HCT116 (cell line): ENCODE measurements at regions not wholly inside any gene's neighbourhood (a gene's known extent, or its start where the extent isn't known, plus 50 kb on each side); places are given as distances from the start of the nearest gene placed in this dataset.

Experiments
- ATAC-seq: fragments of 200-7000 bp; cut with Tn5 transposase; 2 replicates; pipeline ENCODE4 v1.9.1; 2020; ENCODE audit warnings: mild to moderate bottlenecking, moderate library complexity
- BruUV-seq: library from RNA; stranded (reverse); fragments of 400-500 nt; replicated peaks from 2 replicates; lab custom pipeline; 2021; lab: Mats Ljungman, UMichigan
- CTCF ChIA-PET: fragments of 300-600 bp; sonication (Branson Sonifier 250); formaldehyde crosslinking; loops from one replicate; lab custom pipeline; 2021; ENCODE audit warnings: antibody characterized with exemption; lab: Charles Lee
- POLR2A ChIA-PET: fragments of 300-600, 350-600 bp; sonication (Branson Sonifier 250); formaldehyde crosslinking; loops from one replicate; lab custom pipeline; 2021; ENCODE audit warnings: antibody characterized with exemption; lab: Charles Lee
- RAD21 ChIA-PET, 2 experiments: fragments of 300-600 bp; sonication (Branson Sonifier 250); formaldehyde crosslinking; loops; one replicate each; lab custom pipeline; 2023; ENCODE audit warnings: low total read pairs in 2 of 2; ENCODE audit not compliant: uncharacterized antibody in 2 of 2, unreplicated experiment in 2 of 2, low non-redundant PET in 1 of 2; lab: Charles Lee
- DNase-seq: peaks from one replicate; pipeline ENCODE4 v3.0.0-alpha.2; 2010; ENCODE audit warnings: low read depth, low spot score
- H2AFZ ChIP-seq: fragments of 200-600 bp; shearing (Covaris generic), sonication (generic); 2 replicates; pipeline ENCODE4 v1.6.1; 2017; ENCODE audit warnings: low read depth, mixed run types, mixed read lengths, antibody characterized with exemption, low read length; ENCODE audit not compliant: poor library complexity, severe bottlenecking
- H3K27ac ChIP-seq: 2 replicates; pipeline ENCODE4 v1.5.1; 2012; ENCODE audit warnings: low read depth, low read length
- H3K27me3 ChIP-seq: fragments of 200-600 bp; sonication (generic); 2 replicates; pipeline ENCODE4 v1.6.1; 2016; ENCODE audit warnings: mixed run types, low read length, mixed read lengths; ENCODE audit not compliant: insufficient read depth
- H3K36me3 ChIP-seq, 2 experiments: fragments of 200-500 bp in 1 of 2; fragments of 200-600 bp in 1 of 2; sonication (Bioruptor generic) in 1 of 2; sonication (generic) in 1 of 2; 2 replicates each; pipeline versions ENCODE4 v1.5.1 to v1.6.1; 2014 to 2016; ENCODE audit warnings: low read length in 2 of 2, inconsistent platforms in 1 of 2, mixed read lengths in 1 of 2, mixed run types in 1 of 2; ENCODE audit not compliant: insufficient read depth in 2 of 2, control insufficient read depth in 1 of 2
- H3K4me1 ChIP-seq, 2 experiments: fragments of 200-600 bp in 1 of 2; sonication (generic) in 1 of 2; 2 replicates each; pipeline versions ENCODE4 v1.5.1 to v1.6.1; 2012 to 2017; ENCODE audit warnings: low read length in 2 of 2, inconsistent platforms in 1 of 2, mild to moderate bottlenecking in 1 of 2, mixed read lengths in 1 of 2, mixed run types in 1 of 2, moderate library complexity in 1 of 2; ENCODE audit not compliant: insufficient read depth in 2 of 2, control insufficient read depth in 1 of 2
- H3K4me2 ChIP-seq: fragments of 200-600 bp; sonication (generic); 2 replicates; pipeline ENCODE4 v1.6.1; 2017; ENCODE audit warnings: mixed run types, low read length, mixed read lengths
- H3K4me3 ChIP-seq, 2 experiments: fragments of 200-600 bp in 1 of 2; sonication (generic) in 1 of 2; replicated peaks in 1 of 2; 2 replicates each; pipeline ENCODE4 v1.5.1; 2011 to 2016; ENCODE audit warnings: low read length in 2 of 2, control low read depth in 1 of 2, low read depth in 1 of 2, mild to moderate bottlenecking in 1 of 2, mixed read lengths in 1 of 2, mixed run types in 1 of 2
- H3K79me2 ChIP-seq: fragments of 200-600 bp; sonication (generic); 2 replicates; pipeline ENCODE4 v1.6.1; 2017; ENCODE audit warnings: mild to moderate bottlenecking, mixed run types, low read length, moderate library complexity, mixed read lengths; ENCODE audit not compliant: insufficient read depth
- H3K9ac ChIP-seq: fragments of 200-600 bp; sonication (generic); 2 replicates; pipeline ENCODE4 v1.6.1; 2016; ENCODE audit warnings: low read length, mixed read lengths
- H3K9me2 ChIP-seq: fragments of 200-600 bp; sonication (generic), shearing (Covaris generic); 2 replicates; pipeline ENCODE4 v1.6.1; 2017; ENCODE audit warnings: mixed run types, mild to moderate bottlenecking, moderate library complexity; ENCODE audit not compliant: insufficient read depth
- H3K9me3 ChIP-seq, 2 experiments: fragments of 200-500 bp in 1 of 2; fragments of 200-600 bp in 1 of 2; sonication (Bioruptor generic) in 1 of 2; sonication (generic) in 1 of 2; 2 replicates each; pipeline ENCODE4 v1.6.1; 2014 to 2017; ENCODE audit warnings: low read length in 2 of 2, mixed read lengths in 2 of 2, inconsistent platforms in 1 of 2, low read depth in 1 of 2, mild to moderate bottlenecking in 1 of 2, mixed run types in 1 of 2, moderate library complexity in 1 of 2; ENCODE audit not compliant: control insufficient read depth in 1 of 2, insufficient read depth in 1 of 2
- H4K20me1 ChIP-seq: fragments of 200-600 bp; sonication (generic), shearing (Covaris generic); 2 replicates; pipeline ENCODE4 v1.6.1; 2017; ENCODE audit warnings: mixed run types, mild to moderate bottlenecking, moderate library complexity; ENCODE audit not compliant: insufficient read depth
- EGR1 ChIP-seq: IDR thresholded peaks from 2 replicates; pipeline ENCODE4 v1.6.1; 2012; ENCODE audit warnings: low read depth
- ELF1 ChIP-seq: IDR thresholded peaks from 2 replicates; pipeline ENCODE4 v1.6.1; 2012; ENCODE audit warnings: low read depth, borderline replicate concordance
- EZH2 ChIP-seq: fragments of 200-600 bp; sonication (generic); IDR thresholded peaks from 2 replicates; pipeline ENCODE4 v1.6.1; 2017; ENCODE audit warnings: antibody characterized with exemption, mixed run types
- EZH2phosphoT487 ChIP-seq: fragments of 200-600 bp; IDR thresholded peaks from 2 replicates; pipeline ENCODE4 v1.6.1; 2018; ENCODE audit warnings: antibody characterized with exemption, borderline replicate concordance
- FOSL1 ChIP-seq: IDR thresholded peaks from 2 replicates; pipeline ENCODE4 v1.6.1; 2012; ENCODE audit warnings: low read depth
- POLR2A ChIP-seq: IDR thresholded peaks from 2 replicates; pipeline ENCODE4 v1.7.0; 2011; ENCODE audit warnings: borderline replicate concordance; ENCODE audit not compliant: insufficient read depth, insufficient read length; ENCODE audit errors: extremely low read depth
- POLR2AphosphoS5 ChIP-seq: IDR thresholded peaks from 2 replicates; pipeline ENCODE4 v1.6.1; 2011; ENCODE audit warnings: mild to moderate bottlenecking, low read depth, low read length, moderate library complexity
- RAD21 ChIP-seq: IDR thresholded peaks from 2 replicates; pipeline ENCODE4 v1.6.1; 2012; ENCODE audit warnings: low read depth, mild to moderate bottlenecking
- SIN3A ChIP-seq: IDR thresholded peaks from 2 replicates; pipeline ENCODE4 v1.6.1; 2012; ENCODE audit warnings: low read depth
- SP1 ChIP-seq: IDR thresholded peaks from 2 replicates; pipeline ENCODE4 v1.6.1; 2012; ENCODE audit warnings: low read depth
- TCF7L2 ChIP-seq: IDR thresholded peaks from 2 replicates; pipeline ENCODE4 v1.7.0; 2011; ENCODE audit warnings: borderline replicate concordance, inconsistent platforms; ENCODE audit not compliant: insufficient read depth, insufficient read length; ENCODE audit errors: extremely low read depth
- ZFX ChIP-seq: fragments of 450-650 bp; IDR thresholded peaks from 2 replicates; pipeline ENCODE4 v1.6.1; 2017
- ZNF274 ChIP-seq: fragments of 200-500 bp; sonication (Bioruptor generic); IDR thresholded peaks from 2 replicates; pipeline ENCODE4 v1.6.1; 2014; ENCODE audit warnings: mild to moderate bottlenecking, low read depth, low read length, inconsistent platforms
- intact Hi-C: fragments of 100-400 bp; cut with micrococcal nuclease; formaldehyde crosslinking; loops from 2 replicates; pipeline ENCODE4 v1.10.0; 2022
- TF ChIP-seq, protein P1 (sequence below): IDR thresholded peaks from 2 replicates; pipeline ENCODE4 v1.6.1; 2012
- TF ChIP-seq, protein P2 (sequence below): IDR thresholded peaks from 2 replicates; pipeline ENCODE4 v1.6.1; 2012
- TF ChIP-seq, protein P3 (sequence below): IDR thresholded peaks from 2 replicates; pipeline ENCODE4 v1.6.1; 2012; ENCODE audit warnings: low read depth
- TF ChIP-seq, protein P4 (sequence below), 3 experiments: fragments of 200-600 bp in 1 of 3; sonication (generic) in 1 of 3; IDR thresholded peaks in 2 of 3; conservative IDR thresholded peaks in 1 of 3; 2 replicates each; pipeline ENCODE4 v1.5.1; 2012 to 2017; ENCODE audit warnings: low read depth in 2 of 3, low read length in 2 of 3, antibody characterized with exemption in 1 of 3, borderline replicate concordance in 1 of 3, control low read depth in 1 of 3, mild to moderate bottlenecking in 1 of 3, mixed read lengths in 1 of 3, mixed run types in 1 of 3, moderate library complexity in 1 of 3; ENCODE audit not compliant: insufficient read depth in 1 of 3

DNA sequence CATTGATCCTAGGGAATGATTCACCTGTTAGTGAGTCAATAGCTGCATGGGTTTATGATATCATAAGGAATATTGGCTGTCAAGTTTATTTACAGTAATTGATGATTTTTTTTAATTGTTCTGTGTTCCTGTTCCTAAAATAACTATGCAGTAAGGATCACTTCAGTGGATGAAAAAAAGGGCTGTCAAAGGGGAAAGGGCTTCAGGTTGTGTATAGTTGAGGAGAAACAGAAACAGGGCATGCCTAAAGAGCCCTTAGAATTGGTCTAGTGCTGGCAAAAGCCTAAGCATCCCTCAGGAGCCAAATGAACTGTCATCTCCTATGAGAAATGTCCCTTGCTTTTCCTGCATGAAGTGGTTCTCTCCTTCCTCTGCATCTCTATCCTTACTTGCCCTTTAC lies 444.9 kb downstream of the RMST start:
- Histone ChIP-seq H4K20me1 (no peaks in the 10 kb centered on the region), H3K4me1 (no peaks in the 10 kb centered on the region), H3K27ac (no peak overlapping the region), H3K79me2 (no peaks in the 10 kb centered on the region), H3K9ac (no peak overlapping the region), H3K9me2 (no peaks in the 10 kb centered on the region), H3K4me3 (no peak overlapping the region), H3K9me3 (no peaks in the 10 kb centered on the region), H2AFZ (no peak overlapping the region), H3K36me3 (no peaks in the 10 kb centered on the region), H3K4me2 (no peak overlapping the region), H3K27me3 (peaks cover 10% of the 10 kb centered on the region; the same call in 1 of the 2 replicates)
- intact Hi-C loops: no loop called here
- DNase-seq (no peak), ATAC-seq (no peak)
- TF ChIP-seq, protein P1, sequence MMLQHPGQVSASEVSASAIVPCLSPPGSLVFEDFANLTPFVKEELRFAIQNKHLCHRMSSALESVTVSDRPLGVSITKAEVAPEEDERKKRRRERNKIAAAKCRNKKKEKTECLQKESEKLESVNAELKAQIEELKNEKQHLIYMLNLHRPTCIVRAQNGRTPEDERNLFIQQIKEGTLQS: no peak
- TF ChIP-seq ZNF274: no peak
- TF ChIP-seq, protein P2, sequence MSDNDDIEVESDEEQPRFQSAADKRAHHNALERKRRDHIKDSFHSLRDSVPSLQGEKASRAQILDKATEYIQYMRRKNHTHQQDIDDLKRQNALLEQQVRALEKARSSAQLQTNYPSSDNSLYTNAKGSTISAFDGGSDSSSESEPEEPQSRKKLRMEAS: no peak
- no peak for TF ChIP-seq TCF7L2
- RAD21 ChIA-PET: no interaction called here
- CTCF ChIA-PET: no interaction called here
- POLR2A ChIA-PET: no interaction called here
- BruUV-seq: no TSS peak

DNA sequence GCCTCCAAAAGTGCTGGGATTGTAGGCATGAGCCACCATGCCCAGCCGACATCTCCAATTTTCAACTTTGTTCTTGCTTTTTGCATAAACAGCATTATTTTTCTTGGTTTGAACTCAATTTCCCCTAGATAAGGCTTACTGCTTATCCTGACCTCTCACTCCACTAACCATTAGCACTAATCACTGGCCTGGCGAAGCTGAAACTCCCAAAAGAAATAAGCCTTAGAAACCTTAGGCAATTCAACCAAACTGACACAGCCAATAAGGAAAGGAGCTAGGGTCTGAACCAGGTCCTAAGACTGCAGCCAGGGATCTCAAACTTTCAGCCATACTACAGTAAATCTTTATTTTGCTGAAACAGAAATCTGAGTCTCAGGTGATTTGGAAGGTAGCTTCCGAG lies 448.0 kb downstream of the RMST start:
- DNase-seq: no peak
- H3K9ac ChIP-seq: no peak overlapping the region
- no peaks in the 10 kb centered on the region for H3K9me2 ChIP-seq
- no peaks in the 10 kb centered on the region for H3K36me3 ChIP-seq
- no peak overlapping the region for H2AFZ ChIP-seq
- no peak overlapping the region for H3K27ac ChIP-seq
- H3K9me3 ChIP-seq: no peaks in the 10 kb centered on the region
- POLR2A ChIA-PET: no interaction called here
- H3K4me1 ChIP-seq: no peaks in the 10 kb centered on the region
- no peaks in the 10 kb centered on the region for H4K20me1 ChIP-seq
- RAD21 ChIA-PET: no interaction called here
- H3K27me3 ChIP-seq: peaks cover 8% of the 10 kb centered on the region; the same call in 1 of the 2 replicates
- ATAC-seq: no peak
- TF ChIP-seq, protein P3, sequence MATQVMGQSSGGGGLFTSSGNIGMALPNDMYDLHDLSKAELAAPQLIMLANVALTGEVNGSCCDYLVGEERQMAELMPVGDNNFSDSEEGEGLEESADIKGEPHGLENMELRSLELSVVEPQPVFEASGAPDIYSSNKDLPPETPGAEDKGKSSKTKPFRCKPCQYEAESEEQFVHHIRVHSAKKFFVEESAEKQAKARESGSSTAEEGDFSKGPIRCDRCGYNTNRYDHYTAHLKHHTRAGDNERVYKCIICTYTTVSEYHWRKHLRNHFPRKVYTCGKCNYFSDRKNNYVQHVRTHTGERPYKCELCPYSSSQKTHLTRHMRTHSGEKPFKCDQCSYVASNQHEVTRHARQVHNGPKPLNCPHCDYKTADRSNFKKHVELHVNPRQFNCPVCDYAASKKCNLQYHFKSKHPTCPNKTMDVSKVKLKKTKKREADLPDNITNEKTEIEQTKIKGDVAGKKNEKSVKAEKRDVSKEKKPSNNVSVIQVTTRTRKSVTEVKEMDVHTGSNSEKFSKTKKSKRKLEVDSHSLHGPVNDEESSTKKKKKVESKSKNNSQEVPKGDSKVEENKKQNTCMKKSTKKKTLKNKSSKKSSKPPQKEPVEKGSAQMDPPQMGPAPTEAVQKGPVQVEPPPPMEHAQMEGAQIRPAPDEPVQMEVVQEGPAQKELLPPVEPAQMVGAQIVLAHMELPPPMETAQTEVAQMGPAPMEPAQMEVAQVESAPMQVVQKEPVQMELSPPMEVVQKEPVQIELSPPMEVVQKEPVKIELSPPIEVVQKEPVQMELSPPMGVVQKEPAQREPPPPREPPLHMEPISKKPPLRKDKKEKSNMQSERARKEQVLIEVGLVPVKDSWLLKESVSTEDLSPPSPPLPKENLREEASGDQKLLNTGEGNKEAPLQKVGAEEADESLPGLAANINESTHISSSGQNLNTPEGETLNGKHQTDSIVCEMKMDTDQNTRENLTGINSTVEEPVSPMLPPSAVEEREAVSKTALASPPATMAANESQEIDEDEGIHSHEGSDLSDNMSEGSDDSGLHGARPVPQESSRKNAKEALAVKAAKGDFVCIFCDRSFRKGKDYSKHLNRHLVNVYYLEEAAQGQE: no peak
- no peak for TF ChIP-seq SIN3A
- TF ChIP-seq ZNF274: no peak
- no peak for TF ChIP-seq EZH2
- TF ChIP-seq FOSL1: no peak
- TF ChIP-seq POLR2A: no peak
- TF ChIP-seq, protein P4, sequence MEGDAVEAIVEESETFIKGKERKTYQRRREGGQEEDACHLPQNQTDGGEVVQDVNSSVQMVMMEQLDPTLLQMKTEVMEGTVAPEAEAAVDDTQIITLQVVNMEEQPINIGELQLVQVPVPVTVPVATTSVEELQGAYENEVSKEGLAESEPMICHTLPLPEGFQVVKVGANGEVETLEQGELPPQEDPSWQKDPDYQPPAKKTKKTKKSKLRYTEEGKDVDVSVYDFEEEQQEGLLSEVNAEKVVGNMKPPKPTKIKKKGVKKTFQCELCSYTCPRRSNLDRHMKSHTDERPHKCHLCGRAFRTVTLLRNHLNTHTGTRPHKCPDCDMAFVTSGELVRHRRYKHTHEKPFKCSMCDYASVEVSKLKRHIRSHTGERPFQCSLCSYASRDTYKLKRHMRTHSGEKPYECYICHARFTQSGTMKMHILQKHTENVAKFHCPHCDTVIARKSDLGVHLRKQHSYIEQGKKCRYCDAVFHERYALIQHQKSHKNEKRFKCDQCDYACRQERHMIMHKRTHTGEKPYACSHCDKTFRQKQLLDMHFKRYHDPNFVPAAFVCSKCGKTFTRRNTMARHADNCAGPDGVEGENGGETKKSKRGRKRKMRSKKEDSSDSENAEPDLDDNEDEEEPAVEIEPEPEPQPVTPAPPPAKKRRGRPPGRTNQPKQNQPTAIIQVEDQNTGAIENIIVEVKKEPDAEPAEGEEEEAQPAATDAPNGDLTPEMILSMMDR (IDR thresholded peaks at IDR 0.05 in 2 of 3, conservative IDR thresholded peaks at IDR 0.05 in 1 of 3; ENCODE audit: borderline replicate concordance in 1 of 3, insufficient read depth in 1 of 3, low read depth in 2 of 3, low read length in 2 of 3): no peak
- no peak for TF ChIP-seq EZH2phosphoT487
- TF ChIP-seq POLR2AphosphoS5: no peak
- no peak for TF ChIP-seq ZFX
- no peak for TF ChIP-seq RAD21
- no peak for TF ChIP-seq SP1
- no peak for TF ChIP-seq EGR1
- no peak for TF ChIP-seq ELF1
- intact Hi-C loops: no loop called here
- H3K79me2 ChIP-seq: no peaks in the 10 kb centered on the region
- BruUV-seq: no TSS peak
- no peak overlapping the region for H3K4me2 ChIP-seq
- CTCF ChIA-PET: no interaction called here
- H3K4me3 ChIP-seq: no peak overlapping the region
